ENCODE measurements at regions not wholly inside any gene's neighbourhood (a gene's known extent, or its start where the extent isn't known, plus 50 kb on each side); places are given as distances from the start of the nearest gene placed in this dataset.

DNA sequence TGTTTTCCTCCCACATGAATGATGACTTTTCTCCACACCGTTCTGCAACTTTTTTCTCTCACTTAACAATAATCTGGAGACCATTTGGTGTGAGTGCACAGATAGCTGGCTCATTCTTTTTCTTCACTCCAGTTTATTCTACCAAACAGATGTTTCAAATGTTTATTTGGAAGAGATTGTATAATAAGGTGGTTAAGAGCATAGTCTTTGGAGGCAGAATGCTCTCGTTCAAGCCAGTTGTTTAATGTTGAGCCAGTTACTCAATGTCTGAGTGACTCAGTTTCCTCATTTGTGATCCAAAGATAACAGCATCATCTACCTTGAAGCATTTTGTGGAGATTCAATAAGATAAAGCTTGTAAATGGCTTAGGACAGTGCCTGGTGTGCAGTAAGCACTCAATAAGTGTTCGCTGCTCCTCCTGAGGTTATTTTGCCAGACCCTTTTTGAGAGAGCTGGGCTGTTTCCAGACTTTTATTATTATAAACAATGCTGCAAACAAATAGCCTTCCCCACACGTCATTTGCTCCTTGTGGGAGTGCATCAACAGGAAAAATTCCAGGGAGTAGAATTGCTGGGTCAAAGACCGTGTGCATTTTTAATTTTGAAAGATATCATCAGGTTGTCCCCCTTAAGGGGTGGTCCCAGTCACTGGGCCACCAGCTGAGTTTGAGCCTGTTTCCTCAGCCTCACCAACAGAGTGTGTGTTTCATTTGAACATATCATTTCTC lies 70.6 kb downstream of the VEGFA start:
- Histone ChIP-seq H3K4me3 (replicated peaks in 1 of 3; ENCODE audit: insufficient read depth in 1 of 3, low read depth in 1 of 3, low read length in 3 of 3) (no peak overlapping the region), H3K9ac (replicated peaks; ENCODE audit: extremely low read depth, insufficient read depth, low read length) (no peak overlapping the region), H3K9me3 (replicated peaks; ENCODE audit: control insufficient read depth, insufficient read depth, low read length) (no peaks in the 10 kb centered on the region), H2AFZ (ENCODE audit: low read depth, low read length) (no peak overlapping the region), H3K27ac (ENCODE audit: insufficient read depth, low read depth, low read length) (no peak overlapping the region), H4K20me1 (replicated peaks; ENCODE audit: control insufficient read depth, extremely low read depth, insufficient read depth, low read length) (no peaks in the 10 kb centered on the region), H3K36me3 (ENCODE audit: control insufficient read depth in 2 of 2, extremely low read depth in 1 of 2, insufficient read depth in 2 of 2, low read length in 2 of 2) (no peaks in the 10 kb centered on the region), H3K4me1 (ENCODE audit: control insufficient read depth, extremely low read depth, insufficient read depth, low read length) (no peaks in the 10 kb centered on the region), H3K27me3 (ENCODE audit: control insufficient read depth in 2 of 2, insufficient read depth in 2 of 2, low read length in 2 of 2) (peaks cover 13 to 19% of the 10 kb centered on the region in 2 experiments), H3K79me2 (ENCODE audit: control insufficient read depth, insufficient read depth, low read length) (no peaks in the 10 kb centered on the region), H3K9me1 (replicated peaks; ENCODE audit: control insufficient read depth, extremely low read depth, insufficient read depth, low read length) (no peaks in the 10 kb centered on the region), H3K4me2 (ENCODE audit: insufficient read depth, low read length) (no peak overlapping the region)
- dilution Hi-C loops (cut with MboI; ENCODE audit: extremely low pct_ligation_motif_present, low sequenced_read_pairs) (no loop called here), intact Hi-C loops (cut with micrococcal nuclease) (no loop called here)
- DNase-seq (ENCODE audit: low read depth, low spot score) (no peak), FAIRE-seq (no peak)
- BruUV-seq (replicated peaks) = no TSS peak
- ChIA-PET CTCF (interaction anchor here (0.9 to 1.5 kb wide), 3 partner anchors 10 to 46 kb away, joined by 3 to 4 read pairs (median 3); no protein-coding TSS in a partner anchor), POLR2A (no interaction called here)
- no peak for TF ChIP-seq GATA2 (IDR thresholded peaks at IDR 0.05; ENCODE audit: insufficient read depth, insufficient read length, low read depth, low read length)
- no peak for TF ChIP-seq FOS (IDR thresholded peaks at IDR 0.05; ENCODE audit: borderline replicate concordance, insufficient read depth, low read length)
- no peak for TF ChIP-seq JUN (IDR thresholded peaks at IDR 0.05; ENCODE audit: borderline replicate concordance, insufficient read depth, insufficient read length, low read depth)
- TF ChIP-seq POLR2AphosphoS5 (IDR thresholded peaks at IDR 0.05; ENCODE audit: insufficient read depth, low read depth, low read length) = no peak
- no peak for TF ChIP-seq EZH2 (IDR thresholded peaks at IDR 0.05; ENCODE audit: borderline replicate concordance, low read depth, low read length, severe bottlenecking)
- TF ChIP-seq MYC (IDR thresholded peaks at IDR 0.05; ENCODE audit: low read depth, low read length) = no peak
- TF ChIP-seq POLR2A (IDR thresholded peaks at IDR 0.05; ENCODE audit: low read depth, low read length) = no peak
- TF ChIP-seq, protein P1, sequence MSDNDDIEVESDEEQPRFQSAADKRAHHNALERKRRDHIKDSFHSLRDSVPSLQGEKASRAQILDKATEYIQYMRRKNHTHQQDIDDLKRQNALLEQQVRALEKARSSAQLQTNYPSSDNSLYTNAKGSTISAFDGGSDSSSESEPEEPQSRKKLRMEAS (IDR thresholded peaks at IDR 0.05; ENCODE audit: insufficient read depth, insufficient read length) = no peak
- TF ChIP-seq, protein P2, sequence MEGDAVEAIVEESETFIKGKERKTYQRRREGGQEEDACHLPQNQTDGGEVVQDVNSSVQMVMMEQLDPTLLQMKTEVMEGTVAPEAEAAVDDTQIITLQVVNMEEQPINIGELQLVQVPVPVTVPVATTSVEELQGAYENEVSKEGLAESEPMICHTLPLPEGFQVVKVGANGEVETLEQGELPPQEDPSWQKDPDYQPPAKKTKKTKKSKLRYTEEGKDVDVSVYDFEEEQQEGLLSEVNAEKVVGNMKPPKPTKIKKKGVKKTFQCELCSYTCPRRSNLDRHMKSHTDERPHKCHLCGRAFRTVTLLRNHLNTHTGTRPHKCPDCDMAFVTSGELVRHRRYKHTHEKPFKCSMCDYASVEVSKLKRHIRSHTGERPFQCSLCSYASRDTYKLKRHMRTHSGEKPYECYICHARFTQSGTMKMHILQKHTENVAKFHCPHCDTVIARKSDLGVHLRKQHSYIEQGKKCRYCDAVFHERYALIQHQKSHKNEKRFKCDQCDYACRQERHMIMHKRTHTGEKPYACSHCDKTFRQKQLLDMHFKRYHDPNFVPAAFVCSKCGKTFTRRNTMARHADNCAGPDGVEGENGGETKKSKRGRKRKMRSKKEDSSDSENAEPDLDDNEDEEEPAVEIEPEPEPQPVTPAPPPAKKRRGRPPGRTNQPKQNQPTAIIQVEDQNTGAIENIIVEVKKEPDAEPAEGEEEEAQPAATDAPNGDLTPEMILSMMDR (IDR thresholded peaks at IDR 0.05; ENCODE audit: extremely low read depth in 1 of 2, insufficient read depth in 1 of 2, low read depth in 1 of 2, low read length in 2 of 2) = no peak

All from endothelial cell of umbilical vein (primary cell).